22Rv1 (cell line): ENCODE measurements at regions not wholly inside any gene's neighbourhood (a gene's known extent, or its start where the extent isn't known, plus 50 kb on each side); places are given as distances from the start of the nearest gene placed in this dataset.

Experiments used
- H3K27ac ChIP-seq: fragments of 450-650 bp; 2 replicates; pipeline ENCODE4 v1.5.1; 2017
- CTCF ChIP-seq: fragments of 450-650 bp; IDR thresholded peaks from 2 replicates; pipeline ENCODE4 v1.5.1; 2017; ENCODE audit warnings: mild to moderate bottlenecking
- ZFX ChIP-seq: fragments of 450-650 bp; IDR thresholded peaks from 2 replicates; pipeline ENCODE4 v1.6.1; 2017; ENCODE audit warnings: antibody characterized with exemption, borderline replicate concordance

DNA sequence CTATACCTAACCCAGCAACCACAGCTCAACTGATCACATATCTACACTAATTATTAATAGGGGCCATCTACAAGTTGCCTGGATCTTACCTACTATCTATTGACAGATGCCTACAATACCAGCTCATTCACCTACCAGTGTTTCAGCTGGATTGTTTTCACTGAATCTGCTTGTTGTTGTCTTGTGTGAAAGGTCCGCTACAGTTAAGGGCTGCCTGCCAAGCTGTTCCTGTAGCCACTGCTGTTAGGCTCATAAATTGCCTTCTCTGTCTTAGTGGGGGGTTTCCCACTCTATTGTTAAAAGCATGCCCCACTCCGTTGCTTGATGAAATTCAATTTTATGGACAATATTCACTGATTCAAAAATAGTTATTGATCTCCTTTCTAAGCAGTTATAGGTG, 199.7 kb upstream of the TMPRSS15 start:
- H3K27ac ChIP-seq, result no peak overlapping the region

DNA sequence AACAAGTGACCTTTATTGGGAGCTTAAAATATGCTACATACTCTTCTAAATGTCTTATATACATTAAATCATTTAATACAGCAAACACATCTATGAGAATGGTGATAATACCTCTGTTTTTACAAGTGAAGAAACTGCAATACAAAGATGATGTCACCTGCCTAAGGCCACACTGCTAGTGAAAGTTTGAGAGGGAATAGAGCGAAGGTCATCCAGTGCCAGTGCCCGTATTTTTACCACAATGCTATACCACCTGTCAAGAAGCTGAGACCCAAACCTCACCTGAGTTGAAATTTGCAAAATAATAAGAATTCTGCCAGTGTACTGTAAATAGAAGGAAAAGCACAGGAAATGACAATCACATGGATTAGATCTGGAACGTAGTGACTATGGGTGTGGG, 200.4 kb upstream of the TMPRSS15 start:
- no peak overlapping the region for H3K27ac ChIP-seq
- no peak for TF ChIP-seq CTCF
- TF ChIP-seq ZFX, result no peak

More for the DNA sequence above, 199.7 kb upstream of the TMPRSS15 start:
- TF ChIP-seq ZFX (no peak), CTCF (no peak)

DNA sequence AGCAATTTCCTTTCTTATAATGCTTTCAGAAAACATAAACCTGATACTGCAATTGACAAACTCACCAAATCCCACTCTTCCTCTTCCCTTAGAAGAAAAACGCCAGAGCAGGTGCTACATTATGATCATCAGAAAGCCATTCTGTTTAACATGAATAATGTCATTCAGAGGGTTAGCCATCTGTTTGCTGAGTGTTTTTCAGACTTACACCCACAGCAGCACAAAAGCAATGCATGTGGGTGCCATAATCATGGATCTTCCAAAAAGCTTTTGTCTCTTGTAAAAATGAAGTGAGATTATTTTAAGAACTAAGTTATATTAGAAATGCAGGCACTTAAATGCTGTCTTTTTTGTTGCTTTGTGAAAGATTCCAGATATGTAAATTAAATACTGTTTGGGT, 204.6 kb upstream of the TMPRSS15 start:
- TF ChIP-seq CTCF (no peak), ZFX (no peak)
- H3K27ac ChIP-seq, result no peak overlapping the region

DNA sequence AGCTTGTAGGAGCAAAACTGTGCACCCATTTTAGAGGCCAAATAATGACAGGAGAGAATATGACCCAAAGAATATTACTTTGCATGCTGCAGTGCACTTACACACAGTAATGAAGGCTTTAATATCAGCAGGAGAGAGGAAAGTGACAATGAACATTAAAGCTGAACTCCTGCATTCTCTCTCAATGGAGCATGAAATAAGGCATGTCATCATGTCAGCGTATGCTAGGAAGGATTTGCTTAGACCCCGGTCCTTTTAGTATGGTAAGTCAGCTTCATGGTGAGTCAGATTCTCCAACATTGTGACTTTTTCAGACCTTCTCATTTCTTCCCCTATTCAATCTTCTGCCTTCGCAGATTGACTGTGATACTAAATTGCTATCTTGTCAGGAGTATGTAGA, 210.7 kb upstream of the TMPRSS15 start:
- TF ChIP-seq CTCF, result no peak
- no peak for TF ChIP-seq ZFX
- H3K27ac ChIP-seq, result no peak overlapping the region

- TF ChIP-seq CTCF, result no peak
- TF ChIP-seq ZFX, result no peak
- no peak overlapping the region for H3K27ac ChIP-seq
Measured at GRCh38 chr21:18617291-18617690, 213.7 kb upstream of the TMPRSS15 start.

- TF ChIP-seq ZFX (no peak), CTCF (no peak)
- no peak overlapping the region for H3K27ac ChIP-seq
Measured at GRCh38 chr21:18620436-18620835, 216.9 kb upstream of the TMPRSS15 start.

- TF ChIP-seq CTCF (no peak), ZFX (no peak)
- no peak overlapping the region for H3K27ac ChIP-seq
Measured at GRCh38 chr21:18622383-18622782, 218.8 kb upstream of the TMPRSS15 start.
